ENCODE measurements at regions not wholly inside any gene's neighbourhood (a gene's known extent, or its start where the extent isn't known, plus 50 kb on each side); places are given as distances from the start of the nearest gene placed in this dataset.

GRCh38 chr2:71861186-71862160, 286.2 kb downstream of the CYP26B1 start:
- no peaks in the 10 kb centered on the region for H3K27me3 ChIP-seq (ENCODE audit: insufficient read depth)
- no peak overlapping the region for H2AFZ ChIP-seq
- Mint-ChIP-seq H3K9me3 (no peaks in the 10 kb centered on the region), H3K36me3 (ENCODE audit: low read depth) (no peaks in the 10 kb centered on the region), H3K27me3 (ENCODE audit: insufficient read depth, low read depth, poor library complexity) (peaks cover 2% of the 10 kb centered on the region), H3K4me3 (no peak overlapping the region), H3K27ac (no peak overlapping the region), H3K4me1 (peaks cover 2% of the 10 kb centered on the region; the same call in 1 of the 3 replicates)
- no peak overlapping the region for H3K4me2 ChIP-seq
- H3K36me3 ChIP-seq (ENCODE audit: insufficient read depth) = no peaks in the 10 kb centered on the region
- ATAC-seq (no peak), DNase-seq (ENCODE audit: low spot score) (no peak)
- no peaks in the 10 kb centered on the region for H3K79me2 ChIP-seq (replicated peaks; ENCODE audit: insufficient read depth)
- no peaks in the 10 kb centered on the region for H3F3A ChIP-seq (replicated peaks; ENCODE audit: low read depth)
- H3K4me1 ChIP-seq (ENCODE audit: insufficient read depth) = no peaks in the 10 kb centered on the region
- H3K9me2 ChIP-seq (ENCODE audit: insufficient read depth) = no peaks in the 10 kb centered on the region
- H4K20me1 ChIP-seq (replicated peaks; ENCODE audit: insufficient read depth) = no peaks in the 10 kb centered on the region
- H3K27ac ChIP-seq (ENCODE audit: low read depth) = no peak overlapping the region
- no peak overlapping the region for H3K4me3 ChIP-seq
- no peak for TF ChIP-seq CREB1 (CRISPR knock-in tag; IDR thresholded peaks at IDR 0.05; ENCODE audit: low read depth)
- no peak for TF ChIP-seq REST (IDR thresholded peaks at IDR 0.05; ENCODE audit: unreplicated experiment)
- TF ChIP-seq STAT1 (IDR thresholded peaks at IDR 0.05; ENCODE audit: unreplicated experiment) = no peak
- no peak for TF ChIP-seq ZNF114 (CRISPR knock-in tag; IDR thresholded peaks at IDR 0.05)
- TF ChIP-seq EZH2phosphoT487 (IDR thresholded peaks at IDR 0.05; ENCODE audit: unreplicated experiment) = no peak

- H3K9me3 Mint-ChIP-seq = peaks cover 3% of the 10 kb centered on the region; the same call in 1 of the 3 replicates
- Histone ChIP-seq H3K79me2 (replicated peaks; ENCODE audit: insufficient read depth) (no peaks in the 10 kb centered on the region), H3K4me3 (no peak overlapping the region), H2AFZ (no peak overlapping the region), H3K36me3 (ENCODE audit: insufficient read depth) (no peaks in the 10 kb centered on the region), H4K20me1 (replicated peaks; ENCODE audit: insufficient read depth) (no peaks in the 10 kb centered on the region), H3K27ac (ENCODE audit: low read depth) (no peak overlapping the region), H3K4me1 (ENCODE audit: insufficient read depth) (no peaks in the 10 kb centered on the region), H3K4me2 (no peak overlapping the region), H3K9me2 (ENCODE audit: insufficient read depth) (no peaks in the 10 kb centered on the region), H3K27me3 (ENCODE audit: insufficient read depth) (no peaks in the 10 kb centered on the region), H3F3A (replicated peaks; ENCODE audit: low read depth) (no peaks in the 10 kb centered on the region)
- no peak overlapping the region for H3K4me3 Mint-ChIP-seq
- H3K36me3 Mint-ChIP-seq (ENCODE audit: low read depth) = no peaks in the 10 kb centered on the region
- ATAC-seq = no peak
- peaks cover 2% of the 10 kb centered on the region; the same call in 1 of the 3 replicates for H3K4me1 Mint-ChIP-seq
- no peak for DNase-seq (ENCODE audit: low spot score)
- peaks cover 2% of the 10 kb centered on the region for H3K27me3 Mint-ChIP-seq (ENCODE audit: insufficient read depth, low read depth, poor library complexity)
- no peak overlapping the region for H3K27ac Mint-ChIP-seq
- TF ChIP-seq ZNF114 (CRISPR knock-in tag; IDR thresholded peaks at IDR 0.05) = no peak
- TF ChIP-seq EZH2 (IDR thresholded peaks at IDR 0.05; ENCODE audit: low read depth, unreplicated experiment) = no peak
- no peak for TF ChIP-seq ETS1 (IDR thresholded peaks at IDR 0.05)
- TF ChIP-seq JUNB (IDR thresholded peaks at IDR 0.05; ENCODE audit: unreplicated experiment) = no peak
- TF ChIP-seq ZNF331 (CRISPR knock-in tag; IDR thresholded peaks at IDR 0.05; ENCODE audit: low read depth) = no peak
- no peak for TF ChIP-seq STAT1 (IDR thresholded peaks at IDR 0.05; ENCODE audit: unreplicated experiment)
- TF ChIP-seq CTCF (conservative IDR thresholded peaks at IDR 0.05; ENCODE audit: low read depth in 2 of 2) = no peak
- no peak for TF ChIP-seq EZH2phosphoT487 (IDR thresholded peaks at IDR 0.05; ENCODE audit: unreplicated experiment)
- TF ChIP-seq REST (IDR thresholded peaks at IDR 0.05; ENCODE audit: unreplicated experiment) = no peak
- no peak for TF ChIP-seq NANOG (IDR thresholded peaks at IDR 0.05; ENCODE audit: borderline replicate concordance)
Measured at GRCh38 chr2:71860381-71860926, 287.2 kb downstream of the CYP26B1 start.
